AG04450 (cell line): ENCODE measurements at regions not wholly inside any gene's neighbourhood (a gene's known extent, or its start where the extent isn't known, plus 50 kb on each side); places are given as distances from the start of the nearest gene placed in this dataset.

Experiments used
- CTCF ChIA-PET: fragments of 300-600, 350-600 bp; formaldehyde crosslinking; extraction: SDS; loops from one replicate; lab custom pipeline; 2022; ENCODE audit warnings: antibody characterized with exemption, inconsistent platforms; lab: Charles Lee
- POLR2A ChIA-PET: fragments of 350-600 bp; formaldehyde crosslinking; extraction: SDS; loops from one replicate; lab custom pipeline; 2021; ENCODE audit warnings: antibody characterized with exemption, inconsistent platforms; lab: Yijun Ruan, JAX
- DNase-seq: peaks from one replicate; pipeline ENCODE4 v3.0.0-alpha.2; 2011; ENCODE audit warnings: low read depth, low spot score
- H3K27ac ChIP-seq: one replicate; pipeline ENCODE4 v1.5.1; 2012; ENCODE audit warnings: low read depth, low read length, control low read depth
- H3K27me3 ChIP-seq: one replicate; pipeline ENCODE4 v1.6.0; 2012; ENCODE audit warnings: low read length; ENCODE audit not compliant: control insufficient read depth, insufficient read depth
- H3K4me3 ChIP-seq: 2 replicates; pipeline ENCODE4 v1.5.1; 2011; ENCODE audit warnings: mild to moderate bottlenecking, low read depth, low read length, control low read depth
- H3K9me3 ChIP-seq: 2 replicates; pipeline ENCODE4 v1.5.1; 2012; ENCODE audit warnings: low read length; ENCODE audit not compliant: control insufficient read depth, insufficient read depth
- CTCF ChIP-seq: IDR thresholded peaks from 2 replicates; pipeline ENCODE4 v1.5.1; 2011; ENCODE audit warnings: low read depth, low read length, control low read depth, inconsistent platforms

DNA sequence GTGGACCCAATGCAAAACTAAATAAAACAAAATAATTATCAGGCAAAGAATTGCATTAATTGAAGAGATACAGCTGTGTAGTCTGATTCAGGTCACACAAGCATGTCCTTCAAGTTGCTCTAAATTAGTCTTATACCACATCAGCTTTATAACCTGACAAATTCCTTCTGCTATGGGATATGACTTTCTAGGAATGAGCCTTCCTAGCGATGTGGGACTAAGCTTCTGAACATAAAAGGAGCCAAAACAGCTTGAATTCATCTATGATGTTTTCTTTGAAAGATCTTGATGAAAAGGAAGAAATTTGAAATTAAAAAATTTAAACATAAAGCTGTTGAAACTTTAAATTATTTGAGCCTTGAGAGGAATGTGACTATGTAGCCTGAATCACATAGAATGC, 1409.1 kb downstream of the CDH11 start:
- no peaks in the 10 kb centered on the region for H3K9me3 ChIP-seq
- no peak for TF ChIP-seq CTCF
- H3K27ac ChIP-seq: no peak overlapping the region
- CTCF ChIA-PET: no interaction called here
- no peaks in the 10 kb centered on the region for H3K27me3 ChIP-seq
- no peak overlapping the region for H3K4me3 ChIP-seq
- POLR2A ChIA-PET: no interaction called here
- no peak for DNase-seq

GRCh38 chr16:63703612-63704011, 1418.3 kb downstream of the CDH11 start:
- TF ChIP-seq CTCF: no peak
- ChIA-PET POLR2A (no interaction called here), CTCF (no interaction called here)
- Histone ChIP-seq H3K27me3 (no peaks in the 10 kb centered on the region), H3K4me3 (no peak overlapping the region), H3K27ac (no peak overlapping the region), H3K9me3 (peaks cover 3% of the 10 kb centered on the region; the same call in 1 of the 2 replicates)
- no peak for DNase-seq

DNA sequence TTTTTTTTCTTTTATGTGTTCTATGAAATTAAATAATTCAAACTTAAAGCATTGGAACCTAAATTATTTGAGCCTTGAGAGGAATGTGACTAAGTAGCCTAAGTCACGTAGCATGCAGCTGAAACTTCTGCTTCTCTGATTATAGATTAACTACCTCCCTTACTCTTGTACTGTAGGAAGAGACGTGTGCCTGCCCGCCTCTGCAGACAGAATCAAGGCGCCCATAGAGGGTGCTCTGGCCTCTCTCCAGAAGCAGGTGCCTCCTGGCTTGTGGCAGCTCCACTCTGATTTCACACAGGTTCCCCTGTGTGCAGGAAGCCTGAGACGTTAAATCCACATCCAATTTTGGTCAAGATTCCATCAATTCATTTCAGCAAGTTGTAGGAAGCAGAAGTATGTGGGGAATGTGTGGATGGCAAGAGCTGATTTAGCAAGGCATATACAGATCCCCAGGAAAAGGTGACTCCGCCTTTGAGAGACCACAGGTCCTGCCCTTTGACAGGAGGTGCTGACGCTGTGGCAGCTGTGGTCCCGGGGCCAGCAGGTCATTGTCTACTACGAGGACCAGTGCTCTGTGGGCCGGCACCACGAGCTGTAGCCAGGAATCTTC, 1418.8 kb downstream of the CDH11 start:
- peaks cover 3% of the 10 kb centered on the region; the same call in 1 of the 2 replicates for H3K9me3 ChIP-seq
- CTCF ChIA-PET: no interaction called here
- no peaks in the 10 kb centered on the region for H3K27me3 ChIP-seq
- no peak overlapping the region for H3K27ac ChIP-seq
- no peak for DNase-seq
- no peak for TF ChIP-seq CTCF
- no peak overlapping the region for H3K4me3 ChIP-seq
- POLR2A ChIA-PET: no interaction called here

- DNase-seq: no peak
- Histone ChIP-seq H3K9me3 (no peaks in the 10 kb centered on the region; the same call in 1 of the 2 replicates), H3K4me3 (no peak overlapping the region), H3K27me3 (no peaks in the 10 kb centered on the region), H3K27ac (no peak overlapping the region)
- CTCF ChIA-PET: no interaction called here
- POLR2A ChIA-PET: no interaction called here
- no peak for TF ChIP-seq CTCF
Observed at GRCh38 chr16:63697736-63698135, 1424.1 kb downstream of the CDH11 start.

GRCh38 chr16:63695347-63695746, 1426.5 kb downstream of the CDH11 start:
- CTCF ChIA-PET: no interaction called here
- Histone ChIP-seq H3K9me3 (no peaks in the 10 kb centered on the region; the same call in 1 of the 2 replicates), H3K27me3 (no peaks in the 10 kb centered on the region), H3K27ac (no peak overlapping the region), H3K4me3 (no peak overlapping the region)
- TF ChIP-seq CTCF: no peak
- POLR2A ChIA-PET: no interaction called here
- DNase-seq: no peak
